WTC11 (cell line): ENCODE measurements at regions not wholly inside any gene's neighbourhood (a gene's known extent, or its start where the extent isn't known, plus 50 kb on each side); places are given as distances from the start of the nearest gene placed in this dataset.

Experiments used
- ATAC-seq: fragments of 200-7000 bp; cut with Tn5 transposase; 2 replicates; pipeline ENCODE4 v1.10.0; 2021; ENCODE audit warnings: mild to moderate bottlenecking, moderate library complexity
- CTCF ChIA-PET: fragments of 300-600 bp; sonication (Branson Sonifier 250); formaldehyde crosslinking; loops from one replicate; lab custom pipeline; 2021; ENCODE audit warnings: antibody characterized with exemption; lab: Charles Lee
- POLR2A ChIA-PET: fragments of 350-600 bp; sonication (Branson Sonifier 250); formaldehyde crosslinking; loops from one replicate; lab custom pipeline; 2021; ENCODE audit warnings: antibody characterized with exemption; lab: Charles Lee
- DNase-seq: peaks from one replicate; pipeline ENCODE4 v3.0.0; 2021; ENCODE audit warnings: low spot score
- H3K27ac Mint-ChIP-seq: 2 replicates; pipeline ENCODE4 v1.8.0; 2021; ENCODE audit warnings: mixed read lengths
- H3K27me3 Mint-ChIP-seq: 2 replicates; pipeline ENCODE4 v1.8.0; 2021; ENCODE audit warnings: low read depth, mild to moderate bottlenecking, moderate library complexity, mixed read lengths
- H3K36me3 Mint-ChIP-seq: 2 replicates; pipeline ENCODE4 v1.8.0; 2021; ENCODE audit warnings: mixed read lengths
- H3K4me1 Mint-ChIP-seq: 2 replicates; pipeline ENCODE4 v1.8.0; 2022; ENCODE audit warnings: mixed read lengths
- H3K4me3 Mint-ChIP-seq: 2 replicates; pipeline ENCODE4 v1.8.0; 2021; ENCODE audit warnings: mild to moderate bottlenecking, moderate library complexity, mixed read lengths
- H3K9me3 Mint-ChIP-seq: 2 replicates; pipeline ENCODE4 v1.8.0; 2021; ENCODE audit warnings: mixed read lengths
- FOXP1 ChIP-seq: sonication (generic); formaldehyde crosslinking; IDR thresholded peaks from 2 replicates; pipeline ENCODE4 v1.8.0; 2022; ENCODE audit warnings: missing genetic modification reagents, mild to moderate bottlenecking, moderate library complexity, borderline replicate concordance
- GRHL2 ChIP-seq: fragments of 250-450 bp; sonication (Bioruptor Pico); IDR thresholded peaks from 2 replicates; pipeline ENCODE4 v1.8.0; 2022; ENCODE audit warnings: mild to moderate bottlenecking, moderate library complexity; ENCODE audit not compliant: insufficient replicate concordance, severe bottlenecking
- JUN ChIP-seq: sonication (generic); formaldehyde crosslinking; IDR thresholded peaks from 2 replicates; pipeline ENCODE4 v1.8.0; 2023; ENCODE audit warnings: mild to moderate bottlenecking, missing genetic modification reagents
- KAT7 ChIP-seq: sonication (generic); formaldehyde crosslinking; IDR thresholded peaks from 2 replicates; pipeline ENCODE4 v1.8.1; 2023; ENCODE audit warnings: missing genetic modification reagents, mild to moderate bottlenecking, borderline replicate concordance
- OVOL2 ChIP-seq: fragments of 250-450 bp; sonication (Bioruptor Pico); IDR thresholded peaks from 2 replicates; pipeline ENCODE4 v1.9.0; 2021; ENCODE audit warnings: mild to moderate bottlenecking, borderline replicate concordance
- PRRX2 ChIP-seq: fragments of 250-450 bp; sonication (Bioruptor Pico); IDR thresholded peaks from 2 replicates; pipeline ENCODE4 v1.8.0; 2021; ENCODE audit warnings: mild to moderate bottlenecking
- SMAD3 ChIP-seq: sonication (generic); formaldehyde crosslinking; IDR thresholded peaks from 2 replicates; pipeline ENCODE4 v1.8.0; 2022; ENCODE audit warnings: missing genetic modification reagents, mild to moderate bottlenecking, borderline replicate concordance
- ZBTB21 ChIP-seq: sonication (generic); formaldehyde crosslinking; IDR thresholded peaks from 2 replicates; pipeline ENCODE4 v1.8.1; 2023; ENCODE audit warnings: mild to moderate bottlenecking, missing genetic modification reagents, borderline replicate concordance
- ZNF232 ChIP-seq: sonication (generic); formaldehyde crosslinking; IDR thresholded peaks from 2 replicates; pipeline ENCODE4 v1.8.0; 2022; ENCODE audit warnings: mild to moderate bottlenecking, missing genetic modification reagents
- TF ChIP-seq, protein P1 (sequence below): fragments of 250-450 bp; sonication (Bioruptor Pico); IDR thresholded peaks from 2 replicates; pipeline ENCODE4 v1.9.0; 2021; ENCODE audit warnings: mild to moderate bottlenecking, borderline replicate concordance
- TF ChIP-seq, protein P2 (sequence below): sonication (generic); formaldehyde crosslinking; IDR thresholded peaks from 2 replicates; pipeline ENCODE4 v1.8.1; 2022; ENCODE audit warnings: mild to moderate bottlenecking, moderate library complexity, missing genetic modification reagents
- TF ChIP-seq, protein P3 (sequence below): sonication (generic); formaldehyde crosslinking; IDR thresholded peaks from 2 replicates; pipeline ENCODE4 v1.8.1; 2022; ENCODE audit warnings: low read depth, missing genetic modification reagents, borderline replicate concordance
- TF ChIP-seq, protein P4 (sequence below): sonication (generic); formaldehyde crosslinking; IDR thresholded peaks from 2 replicates; pipeline ENCODE4 v1.8.0; 2023; ENCODE audit warnings: missing genetic modification reagents
- TF ChIP-seq, protein P5 (sequence below): sonication (generic); formaldehyde crosslinking; IDR thresholded peaks from 2 replicates; pipeline ENCODE4 v1.8.0; 2022; ENCODE audit warnings: mild to moderate bottlenecking, missing genetic modification reagents
- TF ChIP-seq, protein P6 (sequence below): sonication (generic); formaldehyde crosslinking; IDR thresholded peaks from 2 replicates; pipeline ENCODE4 v1.8.1; 2023; ENCODE audit warnings: mild to moderate bottlenecking, moderate library complexity, missing genetic modification reagents
- TF ChIP-seq, protein P7 (sequence below): fragments of 250-450 bp; sonication (Bioruptor Pico); IDR thresholded peaks from 2 replicates; pipeline ENCODE4 v1.9.0; 2021; ENCODE audit warnings: mild to moderate bottlenecking
- TF ChIP-seq, protein P8 (sequence below): sonication (generic); formaldehyde crosslinking; IDR thresholded peaks from 2 replicates; pipeline ENCODE4 v1.8.0; 2022; ENCODE audit warnings: mild to moderate bottlenecking, missing genetic modification reagents

DNA sequence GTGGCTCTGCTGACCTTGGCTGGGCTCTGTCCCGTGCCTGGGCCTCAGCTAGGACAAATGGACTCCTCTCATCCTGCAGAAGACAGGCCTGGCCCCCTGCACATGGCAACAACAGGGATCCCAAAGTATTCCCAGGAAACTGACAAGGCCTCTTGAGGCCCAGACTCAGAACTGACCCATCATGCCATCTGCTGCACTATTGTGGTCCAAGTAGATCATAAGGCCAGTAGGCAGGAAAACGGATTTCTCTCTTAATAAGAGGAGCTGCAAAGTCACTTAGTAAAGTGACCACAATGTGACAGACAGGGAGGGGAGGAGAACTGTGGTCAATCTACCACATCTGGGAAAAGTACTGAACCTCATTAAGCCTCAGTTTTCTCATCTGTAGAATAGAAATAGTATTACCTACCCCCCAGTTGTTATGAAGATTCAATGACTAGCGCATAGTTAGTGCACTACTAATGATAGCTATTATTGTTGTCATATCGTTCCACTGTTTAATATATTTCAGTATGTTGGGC lies 62.1 kb upstream of the TNRC6A start:
- Mint-ChIP-seq H3K27me3 (no peaks in the 10 kb centered on the region), H3K27ac (0 out of 2 replicates have a peak overlapping the region, but pooled peaks have one; percentile 45)
- CTCF ChIA-PET = no interaction called here

More for the DNA sequence above, 62.1 kb upstream of the TNRC6A start:
- Mint-ChIP-seq H3K4me1 (peaks cover 16% of the 10 kb centered on the region), H3K4me3 (no peak overlapping the region), H3K36me3 (no peaks in the 10 kb centered on the region), H3K9me3 (no peaks in the 10 kb centered on the region)
- TF ChIP-seq, protein P1, sequence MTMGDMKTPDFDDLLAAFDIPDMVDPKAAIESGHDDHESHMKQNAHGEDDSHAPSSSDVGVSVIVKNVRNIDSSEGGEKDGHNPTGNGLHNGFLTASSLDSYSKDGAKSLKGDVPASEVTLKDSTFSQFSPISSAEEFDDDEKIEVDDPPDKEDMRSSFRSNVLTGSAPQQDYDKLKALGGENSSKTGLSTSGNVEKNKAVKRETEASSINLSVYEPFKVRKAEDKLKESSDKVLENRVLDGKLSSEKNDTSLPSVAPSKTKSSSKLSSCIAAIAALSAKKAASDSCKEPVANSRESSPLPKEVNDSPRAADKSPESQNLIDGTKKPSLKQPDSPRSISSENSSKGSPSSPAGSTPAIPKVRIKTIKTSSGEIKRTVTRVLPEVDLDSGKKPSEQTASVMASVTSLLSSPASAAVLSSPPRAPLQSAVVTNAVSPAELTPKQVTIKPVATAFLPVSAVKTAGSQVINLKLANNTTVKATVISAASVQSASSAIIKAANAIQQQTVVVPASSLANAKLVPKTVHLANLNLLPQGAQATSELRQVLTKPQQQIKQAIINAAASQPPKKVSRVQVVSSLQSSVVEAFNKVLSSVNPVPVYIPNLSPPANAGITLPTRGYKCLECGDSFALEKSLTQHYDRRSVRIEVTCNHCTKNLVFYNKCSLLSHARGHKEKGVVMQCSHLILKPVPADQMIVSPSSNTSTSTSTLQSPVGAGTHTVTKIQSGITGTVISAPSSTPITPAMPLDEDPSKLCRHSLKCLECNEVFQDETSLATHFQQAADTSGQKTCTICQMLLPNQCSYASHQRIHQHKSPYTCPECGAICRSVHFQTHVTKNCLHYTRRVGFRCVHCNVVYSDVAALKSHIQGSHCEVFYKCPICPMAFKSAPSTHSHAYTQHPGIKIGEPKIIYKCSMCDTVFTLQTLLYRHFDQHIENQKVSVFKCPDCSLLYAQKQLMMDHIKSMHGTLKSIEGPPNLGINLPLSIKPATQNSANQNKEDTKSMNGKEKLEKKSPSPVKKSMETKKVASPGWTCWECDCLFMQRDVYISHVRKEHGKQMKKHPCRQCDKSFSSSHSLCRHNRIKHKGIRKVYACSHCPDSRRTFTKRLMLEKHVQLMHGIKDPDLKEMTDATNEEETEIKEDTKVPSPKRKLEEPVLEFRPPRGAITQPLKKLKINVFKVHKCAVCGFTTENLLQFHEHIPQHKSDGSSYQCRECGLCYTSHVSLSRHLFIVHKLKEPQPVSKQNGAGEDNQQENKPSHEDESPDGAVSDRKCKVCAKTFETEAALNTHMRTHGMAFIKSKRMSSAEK (CRISPR knock-in tag) = no peak
- no peak for TF ChIP-seq ZBTB21 (CRISPR knock-in tag)
- TF ChIP-seq, protein P2, sequence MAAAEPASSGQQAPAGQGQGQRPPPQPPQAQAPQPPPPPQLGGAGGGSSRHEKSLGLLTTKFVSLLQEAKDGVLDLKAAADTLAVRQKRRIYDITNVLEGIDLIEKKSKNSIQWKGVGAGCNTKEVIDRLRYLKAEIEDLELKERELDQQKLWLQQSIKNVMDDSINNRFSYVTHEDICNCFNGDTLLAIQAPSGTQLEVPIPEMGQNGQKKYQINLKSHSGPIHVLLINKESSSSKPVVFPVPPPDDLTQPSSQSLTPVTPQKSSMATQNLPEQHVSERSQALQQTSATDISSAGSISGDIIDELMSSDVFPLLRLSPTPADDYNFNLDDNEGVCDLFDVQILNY (CRISPR knock-in tag) = no peak
- TF ChIP-seq, protein P3, sequence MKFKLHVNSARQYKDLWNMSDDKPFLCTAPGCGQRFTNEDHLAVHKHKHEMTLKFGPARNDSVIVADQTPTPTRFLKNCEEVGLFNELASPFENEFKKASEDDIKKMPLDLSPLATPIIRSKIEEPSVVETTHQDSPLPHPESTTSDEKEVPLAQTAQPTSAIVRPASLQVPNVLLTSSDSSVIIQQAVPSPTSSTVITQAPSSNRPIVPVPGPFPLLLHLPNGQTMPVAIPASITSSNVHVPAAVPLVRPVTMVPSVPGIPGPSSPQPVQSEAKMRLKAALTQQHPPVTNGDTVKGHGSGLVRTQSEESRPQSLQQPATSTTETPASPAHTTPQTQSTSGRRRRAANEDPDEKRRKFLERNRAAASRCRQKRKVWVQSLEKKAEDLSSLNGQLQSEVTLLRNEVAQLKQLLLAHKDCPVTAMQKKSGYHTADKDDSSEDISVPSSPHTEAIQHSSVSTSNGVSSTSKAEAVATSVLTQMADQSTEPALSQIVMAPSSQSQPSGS (CRISPR knock-in tag) = no peak
- TF ChIP-seq, protein P4, sequence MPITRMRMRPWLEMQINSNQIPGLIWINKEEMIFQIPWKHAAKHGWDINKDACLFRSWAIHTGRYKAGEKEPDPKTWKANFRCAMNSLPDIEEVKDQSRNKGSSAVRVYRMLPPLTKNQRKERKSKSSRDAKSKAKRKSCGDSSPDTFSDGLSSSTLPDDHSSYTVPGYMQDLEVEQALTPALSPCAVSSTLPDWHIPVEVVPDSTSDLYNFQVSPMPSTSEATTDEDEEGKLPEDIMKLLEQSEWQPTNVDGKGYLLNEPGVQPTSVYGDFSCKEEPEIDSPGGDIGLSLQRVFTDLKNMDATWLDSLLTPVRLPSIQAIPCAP = no peak
- no peak for TF ChIP-seq JUN (CRISPR knock-in tag)
- TF ChIP-seq, protein P5, sequence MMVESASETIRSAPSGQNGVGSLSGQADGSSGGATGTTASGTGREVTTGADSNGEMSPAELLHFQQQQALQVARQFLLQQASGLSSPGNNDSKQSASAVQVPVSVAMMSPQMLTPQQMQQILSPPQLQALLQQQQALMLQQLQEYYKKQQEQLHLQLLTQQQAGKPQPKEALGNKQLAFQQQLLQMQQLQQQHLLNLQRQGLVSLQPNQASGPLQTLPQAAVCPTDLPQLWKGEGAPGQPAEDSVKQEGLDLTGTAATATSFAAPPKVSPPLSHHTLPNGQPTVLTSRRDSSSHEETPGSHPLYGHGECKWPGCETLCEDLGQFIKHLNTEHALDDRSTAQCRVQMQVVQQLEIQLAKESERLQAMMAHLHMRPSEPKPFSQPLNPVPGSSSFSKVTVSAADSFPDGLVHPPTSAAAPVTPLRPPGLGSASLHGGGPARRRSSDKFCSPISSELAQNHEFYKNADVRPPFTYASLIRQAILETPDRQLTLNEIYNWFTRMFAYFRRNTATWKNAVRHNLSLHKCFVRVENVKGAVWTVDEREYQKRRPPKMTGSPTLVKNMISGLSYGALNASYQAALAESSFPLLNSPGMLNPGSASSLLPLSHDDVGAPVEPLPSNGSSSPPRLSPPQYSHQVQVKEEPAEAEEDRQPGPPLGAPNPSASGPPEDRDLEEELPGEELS = no peak
- TF ChIP-seq, protein P6, sequence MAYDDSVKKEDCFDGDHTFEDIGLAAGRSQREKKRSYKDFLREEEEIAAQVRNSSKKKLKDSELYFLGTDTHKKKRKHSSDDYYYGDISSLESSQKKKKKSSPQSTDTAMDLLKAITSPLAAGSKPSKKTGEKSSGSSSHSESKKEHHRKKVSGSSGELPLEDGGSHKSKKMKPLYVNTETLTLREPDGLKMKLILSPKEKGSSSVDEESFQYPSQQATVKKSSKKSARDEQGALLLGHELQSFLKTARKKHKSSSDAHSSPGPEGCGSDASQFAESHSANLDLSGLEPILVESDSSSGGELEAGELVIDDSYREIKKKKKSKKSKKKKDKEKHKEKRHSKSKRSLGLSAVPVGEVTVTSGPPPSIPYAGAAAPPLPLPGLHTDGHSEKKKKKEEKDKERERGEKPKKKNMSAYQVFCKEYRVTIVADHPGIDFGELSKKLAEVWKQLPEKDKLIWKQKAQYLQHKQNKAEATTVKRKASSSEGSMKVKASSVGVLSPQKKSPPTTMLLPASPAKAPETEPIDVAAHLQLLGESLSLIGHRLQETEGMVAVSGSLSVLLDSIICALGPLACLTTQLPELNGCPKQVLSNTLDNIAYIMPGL (CRISPR knock-in tag) = no peak
- TF ChIP-seq PRRX2 (CRISPR knock-in tag) = no peak
- TF ChIP-seq GRHL2 (CRISPR knock-in tag) = no peak
- no peak for TF ChIP-seq ZNF232 (CRISPR knock-in tag)
- TF ChIP-seq, protein P7, sequence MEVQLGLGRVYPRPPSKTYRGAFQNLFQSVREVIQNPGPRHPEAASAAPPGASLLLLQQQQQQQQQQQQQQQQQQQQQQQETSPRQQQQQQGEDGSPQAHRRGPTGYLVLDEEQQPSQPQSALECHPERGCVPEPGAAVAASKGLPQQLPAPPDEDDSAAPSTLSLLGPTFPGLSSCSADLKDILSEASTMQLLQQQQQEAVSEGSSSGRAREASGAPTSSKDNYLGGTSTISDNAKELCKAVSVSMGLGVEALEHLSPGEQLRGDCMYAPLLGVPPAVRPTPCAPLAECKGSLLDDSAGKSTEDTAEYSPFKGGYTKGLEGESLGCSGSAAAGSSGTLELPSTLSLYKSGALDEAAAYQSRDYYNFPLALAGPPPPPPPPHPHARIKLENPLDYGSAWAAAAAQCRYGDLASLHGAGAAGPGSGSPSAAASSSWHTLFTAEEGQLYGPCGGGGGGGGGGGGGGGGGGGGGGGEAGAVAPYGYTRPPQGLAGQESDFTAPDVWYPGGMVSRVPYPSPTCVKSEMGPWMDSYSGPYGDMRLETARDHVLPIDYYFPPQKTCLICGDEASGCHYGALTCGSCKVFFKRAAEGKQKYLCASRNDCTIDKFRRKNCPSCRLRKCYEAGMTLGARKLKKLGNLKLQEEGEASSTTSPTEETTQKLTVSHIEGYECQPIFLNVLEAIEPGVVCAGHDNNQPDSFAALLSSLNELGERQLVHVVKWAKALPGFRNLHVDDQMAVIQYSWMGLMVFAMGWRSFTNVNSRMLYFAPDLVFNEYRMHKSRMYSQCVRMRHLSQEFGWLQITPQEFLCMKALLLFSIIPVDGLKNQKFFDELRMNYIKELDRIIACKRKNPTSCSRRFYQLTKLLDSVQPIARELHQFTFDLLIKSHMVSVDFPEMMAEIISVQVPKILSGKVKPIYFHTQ (CRISPR knock-in tag) = no peak
- no peak for TF ChIP-seq OVOL2 (CRISPR knock-in tag)
- TF ChIP-seq, protein P8, sequence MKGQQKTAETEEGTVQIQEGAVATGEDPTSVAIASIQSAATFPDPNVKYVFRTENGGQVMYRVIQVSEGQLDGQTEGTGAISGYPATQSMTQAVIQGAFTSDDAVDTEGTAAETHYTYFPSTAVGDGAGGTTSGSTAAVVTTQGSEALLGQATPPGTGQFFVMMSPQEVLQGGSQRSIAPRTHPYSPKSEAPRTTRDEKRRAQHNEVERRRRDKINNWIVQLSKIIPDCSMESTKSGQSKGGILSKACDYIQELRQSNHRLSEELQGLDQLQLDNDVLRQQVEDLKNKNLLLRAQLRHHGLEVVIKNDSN (CRISPR knock-in tag) = no peak
- no peak for TF ChIP-seq KAT7
- TF ChIP-seq SMAD3 (CRISPR knock-in tag) = no peak
- no peak for TF ChIP-seq FOXP1 (CRISPR knock-in tag)
- DNase-seq (no peak), ATAC-seq (no peak)
- POLR2A ChIA-PET = interaction anchor here (0.8 kb wide), 1 partner anchor 47 kb away, joined by 3 read pairs; no protein-coding TSS in a partner anchor
